Gastroesophageal sphincter (tissue), 3 donors: ENCODE measurements at regions not wholly inside any gene's neighbourhood (a gene's known extent, or its start where the extent isn't known, plus 50 kb on each side); places are given as distances from the start of the nearest gene placed in this dataset.
"Not testable (repeated sequence)": the region's sequence is repeated elsewhere in the genome, so short reads cannot be mapped to it uniquely, and the experiment has no call there.

Experiments used
- CTCF ChIP-seq, 4 experiments: fragments of 200-600 bp in 2 of 4; fragments of 450-650 bp in 2 of 4; sonication (generic) in 1 of 4; IDR thresholded peaks; one replicate each; pipeline ENCODE4 v1.5.1; 2017 to 2019; ENCODE audit warnings: antibody characterized with exemption in 4 of 4, mild to moderate bottlenecking in 2 of 4, moderate library complexity in 2 of 4
- POLR2AphosphoS5 ChIP-seq: sonication (generic); formaldehyde crosslinking; IDR thresholded peaks from one replicate; pipeline ENCODE4 v1.6.1; 2017; ENCODE audit warnings: antibody characterized with exemption

GRCh38 chr1:146416642-146417041 lies 187.8 kb upstream of the NOTCH2NLA start:
- TF ChIP-seq CTCF (IDR thresholded peaks at IDR 0.05); POLR2AphosphoS5: not testable (repeated sequence)
